GM19351 (cell line): ENCODE measurements at regions not wholly inside any gene's neighbourhood (a gene's known extent, or its start where the extent isn't known, plus 50 kb on each side); places are given as distances from the start of the nearest gene placed in this dataset.

Source experiments
- ATAC-seq: cut with Tn5 transposase; IDR thresholded peaks from one replicate; pipeline ENCODE4 v1.9.1; 2021; ENCODE audit warnings: mild to moderate bottlenecking, moderate library complexity; ENCODE audit not compliant: unreplicated experiment

DNA sequence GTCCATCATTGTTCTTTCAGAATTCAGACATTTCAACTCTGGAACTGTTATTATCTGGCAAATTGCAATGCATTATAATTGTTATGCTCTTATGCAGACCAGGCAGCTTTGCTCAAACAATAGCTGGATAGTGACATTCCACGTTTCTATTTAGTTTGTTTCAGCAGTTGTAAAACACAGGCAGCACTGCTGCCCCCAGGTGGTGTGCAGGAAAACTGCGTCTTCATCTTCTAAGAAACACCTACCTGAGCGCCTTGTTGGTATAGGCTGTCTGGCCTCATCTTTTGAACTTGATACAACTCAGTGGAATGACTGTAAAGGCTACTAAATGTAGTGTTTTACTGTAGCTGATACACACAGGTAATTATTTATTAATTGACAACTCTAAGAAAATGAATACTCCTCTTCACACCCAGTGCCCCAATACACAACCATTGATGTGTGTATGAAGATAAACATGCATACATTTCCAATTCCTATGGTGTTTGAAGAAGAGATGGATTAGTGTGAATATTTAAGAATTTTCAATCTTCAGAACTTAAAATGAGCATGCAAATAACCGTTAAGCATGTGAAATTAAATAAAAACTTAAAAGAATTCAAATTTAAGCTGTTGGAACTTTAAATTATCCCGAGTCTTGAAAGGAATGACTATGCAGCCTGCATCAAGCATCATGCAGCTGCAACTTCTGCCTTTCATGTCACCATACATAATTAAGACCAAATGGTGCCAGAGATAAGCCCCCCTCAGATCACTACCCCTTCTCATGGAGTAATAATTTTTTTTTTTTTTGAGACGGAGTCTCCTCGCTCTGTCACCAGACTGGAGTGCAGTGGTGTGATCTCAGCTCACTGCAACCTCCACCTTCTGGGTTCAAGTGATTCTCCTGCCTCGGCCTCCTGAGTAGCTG is 85.6 kb downstream of the CD8B2 start:
- no peak for ATAC-seq

DNA sequence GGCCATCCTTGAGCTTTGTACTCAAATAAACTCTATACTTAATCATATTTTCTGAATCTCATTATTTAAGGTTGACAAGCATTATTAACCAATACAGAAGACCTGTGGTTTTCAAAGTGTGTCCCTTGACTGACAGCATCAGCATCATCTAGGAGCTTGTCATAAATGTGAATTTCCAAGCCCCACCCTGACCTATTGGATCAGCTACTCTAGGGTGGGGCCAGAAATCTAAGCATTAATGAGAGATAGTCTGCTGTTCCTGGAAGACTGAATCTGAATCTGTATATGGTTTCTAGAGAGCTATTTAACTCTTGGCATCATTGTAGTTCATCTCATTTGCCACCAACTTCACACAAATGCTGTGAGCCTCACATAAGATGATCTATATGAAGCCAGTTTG is 86.6 kb downstream of the CD8B2 start:
- no peak for ATAC-seq

DNA sequence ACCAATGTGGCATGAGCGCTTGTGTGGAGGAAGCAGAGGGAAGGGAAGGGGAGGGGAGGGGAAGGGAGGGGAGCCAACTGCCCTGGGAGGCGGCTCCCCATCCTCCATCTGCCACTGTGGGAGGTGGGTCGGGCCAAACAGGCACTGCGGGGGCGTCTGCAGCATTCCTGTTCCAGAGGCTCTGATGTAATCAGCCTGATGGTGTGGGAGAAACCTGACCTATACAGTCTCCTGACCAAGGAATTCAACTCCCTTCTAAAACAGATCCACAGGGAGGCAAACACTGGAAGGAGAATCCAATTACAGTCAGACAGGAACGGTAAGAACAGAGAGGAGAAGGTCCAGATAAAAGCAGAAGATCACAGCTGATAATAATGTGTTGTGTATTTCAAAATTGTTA is 88.8 kb downstream of the CD8B2 start:
- no peak for ATAC-seq

DNA sequence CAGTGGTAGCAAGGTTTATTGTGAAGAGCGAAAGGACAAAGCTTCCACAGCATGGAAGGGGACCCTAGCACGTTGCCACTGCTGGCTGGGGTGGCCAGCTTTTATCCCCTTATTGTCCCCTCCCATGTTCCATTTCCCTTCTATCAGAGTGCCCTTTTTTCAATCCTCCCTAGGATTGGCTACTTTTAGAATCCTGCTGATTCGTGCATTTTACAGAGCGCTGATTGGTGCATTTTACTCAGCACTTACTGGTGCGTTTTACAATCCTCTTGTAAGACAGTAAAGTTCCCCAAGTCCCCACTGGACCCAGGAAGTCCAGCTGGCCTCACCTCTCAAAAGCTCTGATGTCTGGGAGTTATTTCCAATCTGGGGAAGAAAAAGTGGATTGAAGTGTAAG is 90.1 kb downstream of the CD8B2 start:
- no peak for ATAC-seq

GRCh38 chr2:106579750-106580197 is 92.6 kb downstream of the CD8B2 start:
- ATAC-seq = no peak

GRCh38 chr2:106580241-106580640 is 93.1 kb downstream of the CD8B2 start:
- no peak for ATAC-seq

- no peak for ATAC-seq
Measured at GRCh38 chr2:106581328-106581727, 94.2 kb downstream of the CD8B2 start.

GRCh38 chr2:106581755-106582147 is 94.6 kb downstream of the CD8B2 start:
- no peak for ATAC-seq

GRCh38 chr2:106582148-106583143 is 95.3 kb downstream of the CD8B2 start:
- ATAC-seq = peak; percentile 72

GRCh38 chr2:106584304-106584954 is 97.3 kb downstream of the CD8B2 start:
- ATAC-seq = no peak

DNA sequence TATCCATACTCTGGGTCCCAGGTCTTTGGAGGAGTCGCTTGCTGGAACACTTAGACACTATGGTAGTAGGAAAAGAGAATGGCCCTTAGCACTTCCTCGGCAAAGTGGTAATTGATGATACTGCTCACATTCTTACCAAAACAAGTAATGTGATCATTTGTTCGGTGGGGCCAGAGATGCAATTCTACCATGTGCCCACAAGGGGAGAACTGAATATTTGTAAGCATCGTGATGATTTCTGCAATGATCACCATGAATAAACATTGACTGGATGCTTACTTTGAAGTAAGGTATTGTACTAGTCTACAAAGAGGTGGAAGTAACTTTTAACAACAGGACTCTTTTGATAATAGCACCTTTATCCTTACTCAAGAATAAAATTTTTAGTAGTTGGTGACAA is 109.7 kb downstream of the CD8B2 start:
- no peak for ATAC-seq

- no peak for ATAC-seq
Measured at GRCh38 chr2:106599540-106599939, 112.4 kb downstream of the CD8B2 start.

- ATAC-seq = no peak
Measured at GRCh38 chr2:106602042-106602441, 114.9 kb downstream of the CD8B2 start.

DNA sequence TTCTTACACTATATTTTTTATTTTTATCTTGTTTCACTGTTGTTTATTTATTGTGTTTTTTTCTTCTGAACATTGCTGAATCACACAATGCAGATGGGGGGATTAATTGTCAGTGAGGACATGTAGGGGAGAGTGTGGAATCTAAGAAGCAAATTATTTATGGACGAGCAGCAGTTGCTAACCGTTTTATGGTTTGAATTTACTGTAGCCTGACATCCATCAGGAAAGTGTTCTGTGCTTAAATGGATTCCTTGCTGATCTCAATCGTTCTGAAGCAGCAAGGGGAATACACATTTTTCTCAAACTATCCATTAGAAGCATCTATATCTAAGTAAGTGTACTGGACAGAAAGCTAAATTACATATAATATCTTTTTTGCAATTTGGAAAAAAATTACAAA is 119.5 kb downstream of the CD8B2 start:
- ATAC-seq = no peak

DNA sequence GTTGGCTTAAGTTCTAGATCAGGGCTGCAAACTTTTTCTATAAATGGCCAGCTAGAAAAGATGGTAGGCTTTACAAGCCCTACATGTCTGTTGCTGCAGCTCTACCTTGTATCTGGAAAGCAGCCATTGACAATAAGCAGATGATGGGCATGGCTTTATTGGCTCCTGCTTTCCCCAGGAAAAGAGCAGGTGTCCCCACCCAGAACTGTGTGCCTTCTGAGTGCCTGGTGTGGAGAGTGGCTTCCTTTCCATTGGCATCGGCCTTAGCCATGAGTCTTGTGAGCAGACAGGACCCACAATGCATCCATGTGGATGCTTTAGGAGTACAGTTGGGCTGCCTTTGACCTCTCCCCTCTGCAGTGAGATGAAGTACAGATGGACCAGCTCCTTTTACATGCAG is 120.2 kb downstream of the CD8B2 start:
- ATAC-seq = no peak

DNA sequence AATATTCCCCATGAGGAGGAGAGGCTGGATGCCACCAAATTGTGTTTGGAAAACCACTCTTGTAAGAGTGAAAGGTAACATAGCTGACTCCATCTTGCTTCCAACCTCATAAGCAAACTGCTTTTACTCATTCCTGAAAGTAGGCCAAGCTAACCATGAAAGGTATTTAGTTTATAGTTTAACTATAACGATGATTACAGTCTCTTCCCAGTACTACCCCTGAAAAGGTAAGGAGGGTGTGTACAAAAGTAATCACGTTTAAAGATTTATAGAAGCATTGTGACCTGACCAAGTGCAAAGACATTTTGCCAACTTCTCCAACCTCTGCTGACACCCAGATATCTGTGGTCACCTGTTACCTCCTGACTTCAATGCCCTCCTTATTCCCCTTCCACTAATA is 122.6 kb downstream of the CD8B2 start:
- ATAC-seq = no peak

DNA sequence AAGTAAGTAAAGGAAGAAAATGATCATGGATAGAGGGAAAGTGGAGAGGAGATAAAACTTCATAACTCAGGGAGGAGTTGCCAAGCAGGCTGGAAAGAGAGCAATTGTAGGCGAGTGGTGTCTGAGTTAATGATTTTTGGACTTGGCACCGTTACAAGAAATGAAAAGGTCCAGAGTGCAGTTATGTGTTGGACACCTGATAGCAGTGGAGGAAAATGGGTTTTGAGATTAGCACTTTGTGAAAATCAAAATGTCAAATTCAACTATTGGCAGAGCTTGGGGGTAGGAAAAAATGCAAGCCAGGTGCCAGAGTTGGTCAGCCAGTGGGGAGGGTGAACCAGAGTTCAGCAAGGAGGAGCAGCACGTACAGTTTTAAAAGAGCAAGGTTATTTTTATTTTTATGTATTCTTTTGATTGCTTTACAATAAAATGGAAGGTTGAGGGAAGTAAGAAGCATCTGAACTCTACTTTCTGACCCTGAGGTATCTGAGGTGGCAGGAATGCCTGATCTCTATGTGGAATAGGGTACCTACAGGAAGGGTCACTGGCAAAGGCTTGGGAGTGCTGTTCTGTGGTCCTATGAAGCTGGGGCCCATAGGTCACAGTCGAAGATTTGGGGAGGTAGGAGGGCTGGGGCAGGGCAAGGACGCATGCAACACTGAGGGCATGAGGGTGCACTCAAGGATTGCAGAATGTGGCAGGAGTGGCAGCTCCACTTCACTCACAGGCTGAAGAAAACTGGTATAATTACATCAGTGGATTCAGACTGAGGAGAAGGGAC is 127.5 kb downstream of the CD8B2 start:
- no peak for ATAC-seq

DNA sequence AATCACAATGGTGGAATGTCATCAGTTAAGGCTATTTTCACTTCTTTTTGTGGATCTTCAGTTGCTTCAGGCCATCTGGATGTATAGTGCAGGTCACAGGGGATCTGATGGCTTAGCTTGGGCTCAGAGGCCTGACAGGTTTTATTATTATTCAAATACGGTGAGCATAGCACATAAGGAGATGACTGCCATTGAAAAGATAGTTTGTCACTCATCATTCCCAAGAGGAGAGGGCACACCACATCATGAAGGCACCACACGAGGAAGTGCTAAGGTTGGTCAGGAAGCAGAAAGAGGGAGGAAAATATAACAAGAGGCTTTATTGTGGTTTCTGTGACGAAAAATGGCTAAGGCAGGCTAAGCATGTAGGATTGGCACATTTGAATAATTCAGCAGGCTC is 131.4 kb downstream of the CD8B2 start:
- ATAC-seq = no peak

- ATAC-seq = no peak
Measured at GRCh38 chr2:106623456-106623855, 136.3 kb downstream of the CD8B2 start.

- no peak for ATAC-seq
Measured at GRCh38 chr2:106624787-106625380, 137.7 kb downstream of the CD8B2 start.
